AG04449 (cell line): ENCODE measurements at regions not wholly inside any gene's neighbourhood (a gene's known extent, or its start where the extent isn't known, plus 50 kb on each side); places are given as distances from the start of the nearest gene placed in this dataset.

Experiments used
- CTCF ChIA-PET: fragments of 350-600 bp; formaldehyde crosslinking; extraction: SDS; loops from one replicate; lab custom pipeline; 2021; ENCODE audit warnings: antibody characterized with exemption; lab: Yijun Ruan, JAX
- POLR2A ChIA-PET: fragments of 400-600, 350-600 bp; formaldehyde crosslinking; extraction: SDS; loops from one replicate; lab custom pipeline; 2020; ENCODE audit warnings: antibody characterized with exemption, inconsistent platforms; lab: Yijun Ruan, JAX
- DNase-seq: peaks from one replicate; pipeline ENCODE4 v3.0.0-alpha.2; 2010; ENCODE audit warnings: low read depth, low spot score
- H3K4me3 ChIP-seq: 2 replicates; pipeline ENCODE4 v1.5.1; 2011; ENCODE audit warnings: low read depth, mild to moderate bottlenecking, control low read depth, low read length
- CTCF ChIP-seq: IDR thresholded peaks from one replicate; pipeline ENCODE4 v1.5.1; 2011; ENCODE audit warnings: mild to moderate bottlenecking, moderate library complexity, low read length, control low read depth, inconsistent platforms; ENCODE audit not compliant: insufficient read depth; ENCODE audit errors: missing control alignments

DNA sequence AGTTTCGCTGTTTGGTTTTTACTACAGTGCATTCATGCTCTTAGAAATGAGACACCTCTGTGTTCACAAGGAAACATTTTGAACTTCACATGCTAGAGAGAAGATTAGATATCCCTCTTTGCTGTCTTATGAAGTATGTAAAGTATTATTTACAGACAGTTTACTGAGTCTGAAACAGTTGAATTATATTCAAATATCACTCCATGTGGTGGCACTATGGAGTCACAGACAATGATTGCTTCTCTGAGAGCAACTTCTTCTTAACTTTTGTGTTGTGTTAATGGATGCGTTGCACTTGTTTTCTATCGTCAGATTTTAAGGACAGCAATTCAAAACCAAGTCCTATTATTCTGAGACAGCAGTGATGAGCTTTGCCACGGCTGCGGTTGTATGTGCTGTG is 823.6 kb downstream of the GALR1 start:
- ChIA-PET POLR2A (no interaction called here), CTCF (no interaction called here)
- no peak for TF ChIP-seq CTCF
- DNase-seq = no peak
- no peak overlapping the region for H3K4me3 ChIP-seq

- POLR2A ChIA-PET = no interaction called here
- H3K4me3 ChIP-seq = no peak overlapping the region
- DNase-seq = no peak
- TF ChIP-seq CTCF = no peak
- CTCF ChIA-PET = no interaction called here
Observed at GRCh38 chr18:78074400-78075020, 824.9 kb downstream of the GALR1 start.

DNA sequence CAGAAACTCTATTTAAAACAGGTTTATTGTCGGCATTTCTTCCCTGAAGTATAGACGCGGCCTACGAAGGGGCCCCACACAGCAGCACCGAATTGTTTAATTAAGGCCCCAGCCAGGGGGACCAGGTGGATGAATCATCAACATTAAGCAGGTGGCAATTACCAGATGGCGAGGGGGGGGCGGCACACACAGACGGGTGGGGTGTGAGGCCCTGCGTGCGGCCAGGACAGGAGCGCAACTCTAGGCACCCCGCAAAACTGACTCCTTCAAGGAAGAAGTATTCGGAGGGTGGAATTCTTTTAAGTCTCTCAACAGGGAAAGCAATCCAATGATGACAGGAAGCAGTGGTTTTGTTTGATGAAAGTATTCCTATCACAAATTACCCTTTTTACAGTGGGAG is 830.4 kb downstream of the GALR1 start:
- ChIA-PET POLR2A (no interaction called here), CTCF (no interaction called here)
- no peak for TF ChIP-seq CTCF
- DNase-seq = no peak
- H3K4me3 ChIP-seq = no peak overlapping the region

- ChIA-PET POLR2A (no interaction called here), CTCF (no interaction called here)
- no peak for DNase-seq
- H3K4me3 ChIP-seq = no peak overlapping the region
- no peak for TF ChIP-seq CTCF
Observed at GRCh38 chr18:78080761-78081160, 831.1 kb downstream of the GALR1 start.

- ChIA-PET POLR2A (no interaction called here), CTCF (no interaction called here)
- DNase-seq = no peak
- TF ChIP-seq CTCF = no peak
- H3K4me3 ChIP-seq = no peak overlapping the region
Observed at GRCh38 chr18:78082816-78083215, 833.2 kb downstream of the GALR1 start.

- no peak for TF ChIP-seq CTCF
- ChIA-PET POLR2A (no interaction called here), CTCF (no interaction called here)
- no peak for DNase-seq
- H3K4me3 ChIP-seq = no peak overlapping the region
Observed at GRCh38 chr18:78085241-78086185, 835.9 kb downstream of the GALR1 start.
